ENCODE measurements at regions not wholly inside any gene's neighbourhood (a gene's known extent, or its start where the extent isn't known, plus 50 kb on each side); places are given as distances from the start of the nearest gene placed in this dataset.
"Not testable (repeated sequence)": the region's sequence is repeated elsewhere in the genome, so short reads cannot be mapped to it uniquely, and the experiment has no call there.

- H3K4me1 ChIP-seq (ENCODE audit: control insufficient read depth, insufficient read depth, low read length, poor library complexity, severe bottlenecking), result no peaks in the 10 kb centered on the region
- no peaks in the 10 kb centered on the region for H3K9me3 ChIP-seq (ENCODE audit: control insufficient read depth, low read length)
- 81 to 94% methylated on average over 5 to 7 of the region's 9 CpGs for WGBS, 2 experiments (ENCODE audit: insufficient coverage in 2 of 2)
- no peaks in the 10 kb centered on the region for H3K36me3 ChIP-seq (ENCODE audit: control insufficient read depth, insufficient read depth, low read length)
- H3K4me3 ChIP-seq (ENCODE audit: extremely low read depth, insufficient read depth, low read length, poor library complexity, severe bottlenecking), result no peak overlapping the region
- no peak overlapping the region for H3K27ac ChIP-seq (ENCODE audit: low read depth, low read length, severe bottlenecking)
Measured at GRCh38 chr6:163705923-163706322, 291.4 kb downstream of the QKI start.

GRCh38 chr6:163702736-163703135 is 288.2 kb downstream of the QKI start:
- Histone ChIP-seq H3K36me3 (ENCODE audit: control insufficient read depth, insufficient read depth, low read length) (no peaks in the 10 kb centered on the region), H3K4me3 (ENCODE audit: extremely low read depth, insufficient read depth, low read length, poor library complexity, severe bottlenecking) (no peak overlapping the region), H3K27ac (ENCODE audit: low read depth, low read length, severe bottlenecking) (no peak overlapping the region), H3K4me1 (ENCODE audit: control insufficient read depth, insufficient read depth, low read length, poor library complexity, severe bottlenecking) (peaks cover 6% of the 10 kb centered on the region), H3K9me3 (ENCODE audit: control insufficient read depth, low read length) (no peaks in the 10 kb centered on the region)
- 92 to 94% methylated on average over 3 of the region's 3 CpGs for WGBS, 2 experiments (ENCODE audit: insufficient coverage in 2 of 2)

- peaks cover 6% of the 10 kb centered on the region for H3K4me1 ChIP-seq (ENCODE audit: control insufficient read depth, insufficient read depth, low read length, poor library complexity, severe bottlenecking)
- H3K27ac ChIP-seq (ENCODE audit: low read depth, low read length, severe bottlenecking), result no peak overlapping the region
- 100% methylated on average over 1 to 2 of the region's 4 CpGs for WGBS, 2 experiments (ENCODE audit: insufficient coverage in 2 of 2)
- no peak overlapping the region for H3K4me3 ChIP-seq (ENCODE audit: extremely low read depth, insufficient read depth, low read length, poor library complexity, severe bottlenecking)
- no peaks in the 10 kb centered on the region for H3K9me3 ChIP-seq (ENCODE audit: control insufficient read depth, low read length)
- H3K36me3 ChIP-seq (ENCODE audit: control insufficient read depth, insufficient read depth, low read length), result no peaks in the 10 kb centered on the region
Measured at GRCh38 chr6:163701762-163702161, 287.2 kb downstream of the QKI start.

- Histone ChIP-seq H3K9me3 (ENCODE audit: control insufficient read depth, low read length) (no peaks in the 10 kb centered on the region), H3K36me3 (ENCODE audit: control insufficient read depth, insufficient read depth, low read length) (no peaks in the 10 kb centered on the region), H3K4me3 (ENCODE audit: extremely low read depth, insufficient read depth, low read length, poor library complexity, severe bottlenecking) (no peak overlapping the region), H3K4me1 (ENCODE audit: control insufficient read depth, insufficient read depth, low read length, poor library complexity, severe bottlenecking) (peaks cover 6% of the 10 kb centered on the region), H3K27ac (ENCODE audit: low read depth, low read length, severe bottlenecking) (no peak overlapping the region)
- 88 to 100% methylated on average over 2 of the region's 3 CpGs for WGBS, 2 experiments (ENCODE audit: insufficient coverage in 2 of 2)
Measured at GRCh38 chr6:163698086-163698485, 283.6 kb downstream of the QKI start.

GRCh38 chr6:163696311-163696710 is 281.8 kb downstream of the QKI start:
- not testable (repeated sequence) for H3K9me3 ChIP-seq (ENCODE audit: control insufficient read depth, low read length); H3K36me3 ChIP-seq (ENCODE audit: control insufficient read depth, insufficient read depth, low read length); H3K27ac ChIP-seq (ENCODE audit: low read depth, low read length, severe bottlenecking); H3K4me1 ChIP-seq (ENCODE audit: control insufficient read depth, insufficient read depth, low read length, poor library complexity, severe bottlenecking); H3K4me3 ChIP-seq (ENCODE audit: extremely low read depth, insufficient read depth, low read length, poor library complexity, severe bottlenecking)
- 80 to 96% methylated on average over 4 of the region's 4 CpGs for WGBS, 2 experiments (ENCODE audit: insufficient coverage in 2 of 2)

GRCh38 chr6:163695414-163695864 is 280.9 kb downstream of the QKI start:
- 72 to 73% methylated on average over 4 to 6 of the region's 8 CpGs for WGBS, 2 experiments (ENCODE audit: insufficient coverage in 2 of 2)
- Histone ChIP-seq H3K4me3 (ENCODE audit: extremely low read depth, insufficient read depth, low read length, poor library complexity, severe bottlenecking) (no peak overlapping the region), H3K36me3 (ENCODE audit: control insufficient read depth, insufficient read depth, low read length) (no peaks in the 10 kb centered on the region), H3K27ac (ENCODE audit: low read depth, low read length, severe bottlenecking) (no peak overlapping the region), H3K4me1 (ENCODE audit: control insufficient read depth, insufficient read depth, low read length, poor library complexity, severe bottlenecking) (peaks cover 6% of the 10 kb centered on the region), H3K9me3 (ENCODE audit: control insufficient read depth, low read length) (no peaks in the 10 kb centered on the region)

- Histone ChIP-seq H3K36me3 (ENCODE audit: control insufficient read depth, insufficient read depth, low read length) (no peaks in the 10 kb centered on the region), H3K9me3 (ENCODE audit: control insufficient read depth, low read length) (no peaks in the 10 kb centered on the region), H3K4me3 (ENCODE audit: extremely low read depth, insufficient read depth, low read length, poor library complexity, severe bottlenecking) (no peak overlapping the region), H3K27ac (ENCODE audit: low read depth, low read length, severe bottlenecking) (no peak overlapping the region), H3K4me1 (ENCODE audit: control insufficient read depth, insufficient read depth, low read length, poor library complexity, severe bottlenecking) (peaks cover 2% of the 10 kb centered on the region)
- 76% methylated on average over 3 of the region's 6 CpGs; no CpG with 5 or more reads in 1 of the 2 experiments for WGBS, 2 experiments (ENCODE audit: insufficient coverage in 2 of 2)
Measured at GRCh38 chr6:163694988-163695398, 280.5 kb downstream of the QKI start.

- Histone ChIP-seq H3K36me3 (ENCODE audit: control insufficient read depth, insufficient read depth, low read length) (no peaks in the 10 kb centered on the region), H3K27ac (ENCODE audit: low read depth, low read length, severe bottlenecking) (no peak overlapping the region), H3K4me1 (ENCODE audit: control insufficient read depth, insufficient read depth, low read length, poor library complexity, severe bottlenecking) (no peaks in the 10 kb centered on the region), H3K9me3 (ENCODE audit: control insufficient read depth, low read length) (no peaks in the 10 kb centered on the region), H3K4me3 (ENCODE audit: extremely low read depth, insufficient read depth, low read length, poor library complexity, severe bottlenecking) (no peak overlapping the region)
- WGBS, 2 experiments (ENCODE audit: insufficient coverage in 2 of 2), result 90 to 92% methylated on average over 1 to 3 of the region's 3 CpGs
Measured at GRCh38 chr6:163694072-163694471, 279.6 kb downstream of the QKI start.

GRCh38 chr6:163691049-163691448 is 276.5 kb downstream of the QKI start:
- Histone ChIP-seq H3K9me3 (ENCODE audit: control insufficient read depth, low read length) (no peaks in the 10 kb centered on the region), H3K4me3 (ENCODE audit: extremely low read depth, insufficient read depth, low read length, poor library complexity, severe bottlenecking) (no peak overlapping the region), H3K4me1 (ENCODE audit: control insufficient read depth, insufficient read depth, low read length, poor library complexity, severe bottlenecking) (no peaks in the 10 kb centered on the region), H3K36me3 (ENCODE audit: control insufficient read depth, insufficient read depth, low read length) (no peaks in the 10 kb centered on the region), H3K27ac (ENCODE audit: low read depth, low read length, severe bottlenecking) (no peak overlapping the region)
- 90% methylated on average over 6 to 7 of the region's 8 CpGs for WGBS, 2 experiments (ENCODE audit: insufficient coverage in 2 of 2)

- Histone ChIP-seq H3K27ac (ENCODE audit: low read depth, low read length, severe bottlenecking) (no peak overlapping the region), H3K4me1 (ENCODE audit: control insufficient read depth, insufficient read depth, low read length, poor library complexity, severe bottlenecking) (no peaks in the 10 kb centered on the region), H3K4me3 (ENCODE audit: extremely low read depth, insufficient read depth, low read length, poor library complexity, severe bottlenecking) (no peak overlapping the region), H3K9me3 (ENCODE audit: control insufficient read depth, low read length) (no peaks in the 10 kb centered on the region), H3K36me3 (ENCODE audit: control insufficient read depth, insufficient read depth, low read length) (no peaks in the 10 kb centered on the region)
- WGBS, 2 experiments (ENCODE audit: insufficient coverage in 2 of 2), result 94% methylated on average over 6 of the region's 6 CpGs
Measured at GRCh38 chr6:163688739-163689362, 274.3 kb downstream of the QKI start.

- H3K4me3 ChIP-seq (ENCODE audit: extremely low read depth, insufficient read depth, low read length, poor library complexity, severe bottlenecking), result no peak overlapping the region
- WGBS, 2 experiments (ENCODE audit: insufficient coverage in 2 of 2), result 84 to 100% methylated on average over 1 to 2 of the region's 2 CpGs
- no peak overlapping the region for H3K27ac ChIP-seq (ENCODE audit: low read depth, low read length, severe bottlenecking)
- no peaks in the 10 kb centered on the region for H3K9me3 ChIP-seq (ENCODE audit: control insufficient read depth, low read length)
- no peaks in the 10 kb centered on the region for H3K4me1 ChIP-seq (ENCODE audit: control insufficient read depth, insufficient read depth, low read length, poor library complexity, severe bottlenecking)
- H3K36me3 ChIP-seq (ENCODE audit: control insufficient read depth, insufficient read depth, low read length), result no peaks in the 10 kb centered on the region
Measured at GRCh38 chr6:163687075-163687474, 272.6 kb downstream of the QKI start.

Data from mesodermal cell (in vitro differentiated cells).